ENCODE measurements at regions not wholly inside any gene's neighbourhood (a gene's known extent, or its start where the extent isn't known, plus 50 kb on each side); places are given as distances from the start of the nearest gene placed in this dataset.

DNA sequence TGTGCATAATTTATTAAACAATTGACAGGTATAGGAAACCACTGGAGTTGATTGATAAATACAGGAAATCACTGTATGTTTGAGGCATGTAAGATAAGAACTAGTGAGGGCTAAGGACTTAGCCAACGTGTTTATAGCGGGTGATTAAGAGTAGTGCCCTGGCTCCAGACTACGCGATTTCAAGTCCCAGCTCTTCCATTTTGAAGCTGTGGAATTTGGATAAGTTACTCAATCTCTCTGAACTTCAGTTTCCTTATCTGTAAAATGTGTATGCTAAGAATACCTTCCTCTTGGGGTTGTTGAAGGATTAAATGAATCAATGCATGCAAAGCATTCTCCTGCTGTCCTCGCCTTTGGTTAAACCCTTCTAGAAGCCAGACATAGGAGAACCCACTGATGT, 143.3 kb upstream of the GJB5 start:
- TF ChIP-seq SP1 (IDR thresholded peaks at IDR 0.05) (no peak), ARNT (IDR thresholded peaks at IDR 0.05) (no peak), FOXM1 (IDR thresholded peaks at IDR 0.05; ENCODE audit: borderline replicate concordance) (no peak), BHLHE40 (IDR thresholded peaks at IDR 0.05; ENCODE audit: borderline replicate concordance) (no peak), FOXK2 (IDR thresholded peaks at IDR 0.05) (no peak), FOXA1 (IDR thresholded peaks at IDR 0.05) (no peak), TARDBP (IDR thresholded peaks at IDR 0.05) (no peak), HDGF (IDR thresholded peaks at IDR 0.05; ENCODE audit: borderline replicate concordance) (no peak), L3MBTL2 (conservative IDR thresholded peaks at IDR 0.05) (no peak)
